NCI-H510A treated with DMSO at 0.1 percent for 48 hours (cell line): ENCODE measurements at regions not wholly inside any gene's neighbourhood (a gene's known extent, or its start where the extent isn't known, plus 50 kb on each side); places are given as distances from the start of the nearest gene placed in this dataset.
"Not testable (repeated sequence)": the region's sequence is repeated elsewhere in the genome, so short reads cannot be mapped to it uniquely, and the experiment has no call there.

Experiments used
- DNase-seq: peaks from one replicate; lab custom pipeline; 2025; lab: John Stamatoyannopoulos, UW

DNA sequence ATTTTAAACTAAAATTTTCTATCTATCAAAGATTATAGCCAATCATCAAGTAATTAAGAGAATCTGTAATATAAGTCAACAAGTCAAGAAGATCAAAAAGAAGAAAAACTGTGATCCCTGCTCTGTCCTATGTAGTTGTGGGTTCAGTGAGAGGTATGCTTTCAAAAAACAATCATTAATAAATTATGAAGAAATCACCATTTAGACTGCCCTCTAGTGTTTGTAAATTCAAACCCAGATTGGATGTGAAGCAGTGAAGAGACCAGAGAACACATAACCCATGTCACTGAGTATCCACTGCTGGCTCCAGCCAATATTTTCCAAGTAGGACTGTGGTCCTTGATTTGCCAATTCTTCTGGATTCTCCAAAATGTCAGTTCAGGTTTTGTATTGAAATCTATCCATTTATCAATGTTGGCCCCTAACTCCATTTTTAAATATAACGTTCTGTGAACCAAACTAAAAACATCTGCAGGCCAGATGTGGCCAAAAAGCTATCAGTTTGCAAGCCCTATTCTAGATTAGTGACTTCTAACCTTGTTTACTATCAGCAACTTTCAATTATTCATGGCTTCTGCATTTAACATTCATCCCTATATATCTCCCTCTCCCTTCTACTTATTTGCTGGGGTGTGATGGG, 467.5 kb upstream of the CXADR start:
- peak; percentile 1 for DNase-seq

GRCh38 chr21:17048974-17049373, 463.9 kb upstream of the CXADR start:
- DNase-seq, result no peak

DNA sequence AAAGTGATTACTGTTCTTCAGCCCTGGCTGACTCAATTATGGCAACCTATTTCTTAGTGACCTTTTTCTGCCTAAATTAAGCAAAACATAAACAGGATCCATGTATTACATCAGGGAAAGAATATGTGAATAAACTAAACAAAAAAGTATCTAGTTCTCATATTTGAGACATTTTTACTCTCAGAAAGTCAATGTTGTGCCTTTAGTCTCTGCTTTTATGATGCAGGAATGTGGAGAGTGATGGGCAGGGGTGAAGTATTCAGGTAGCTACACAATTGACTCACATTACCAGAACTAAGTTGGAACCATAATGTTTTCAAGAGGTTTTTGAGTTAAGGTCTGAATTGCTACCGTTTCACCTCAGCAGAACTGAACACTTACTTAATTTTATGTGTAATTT, 462.7 kb upstream of the CXADR start:
- DNase-seq, result no peak

DNA sequence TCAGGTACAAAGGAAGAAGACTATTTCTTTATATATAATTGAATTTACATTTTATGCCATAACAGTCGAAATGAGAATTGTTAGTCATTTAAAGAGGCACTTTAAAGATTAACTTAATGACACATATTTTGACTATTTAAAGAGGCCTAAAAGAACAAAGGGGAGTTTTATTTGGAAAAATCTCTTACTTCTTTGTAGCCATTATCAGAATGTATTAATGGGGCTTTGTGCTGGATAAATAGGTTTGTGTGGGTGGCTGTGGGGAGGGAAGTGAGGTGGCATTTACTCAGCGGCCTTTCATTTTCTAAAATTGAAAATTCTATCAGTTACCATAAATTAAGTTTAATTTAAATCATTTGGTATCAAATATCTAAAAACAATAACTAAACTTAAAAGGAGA, 462.2 kb upstream of the CXADR start:
- no peak for DNase-seq

GRCh38 chr21:17051054-17051453, 461.8 kb upstream of the CXADR start:
- no peak for DNase-seq

- DNase-seq, result no peak
Measured at GRCh38 chr21:17053321-17053720, 459.5 kb upstream of the CXADR start.

DNA sequence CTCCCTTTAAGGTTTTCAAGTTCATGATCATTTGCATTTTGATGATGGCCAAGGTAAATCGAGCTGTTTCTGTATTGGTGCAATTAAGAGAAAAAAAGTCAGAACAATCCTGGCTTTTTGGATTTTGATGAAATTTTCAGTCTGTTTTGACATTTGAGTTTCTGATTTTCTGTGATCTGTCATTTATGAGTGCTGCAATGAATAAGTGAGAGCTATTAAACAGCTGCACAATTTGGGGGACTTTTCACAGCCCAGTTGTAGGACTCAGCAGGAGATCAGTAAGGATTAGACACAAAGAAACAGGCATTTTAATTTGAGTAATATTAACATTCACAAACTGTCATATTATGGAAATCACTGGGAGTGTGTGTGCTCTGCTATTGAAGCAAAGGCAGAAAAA, 452.9 kb upstream of the CXADR start:
- no peak for DNase-seq

DNA sequence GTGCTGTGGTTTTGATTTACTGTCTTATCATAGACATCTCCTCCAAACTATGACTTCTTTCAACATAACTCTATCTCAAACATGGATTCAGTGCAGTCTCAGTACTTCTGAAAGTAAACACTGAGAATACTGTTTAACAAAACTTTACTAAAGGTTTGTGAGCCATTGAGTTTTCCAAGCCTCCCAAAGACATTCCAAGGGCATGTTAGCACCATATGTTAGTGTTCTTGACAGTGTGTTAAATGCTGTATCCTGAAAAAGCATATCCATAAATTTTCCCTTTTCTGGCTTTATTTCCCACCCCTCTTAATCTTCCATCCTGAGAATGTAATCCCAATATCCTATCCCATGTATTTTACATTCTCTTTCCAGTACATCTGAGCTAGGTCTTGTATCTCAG, 446.8 kb upstream of the CXADR start:
- DNase-seq, result no peak

GRCh38 chr21:17071093-17071492, 441.8 kb upstream of the CXADR start:
- no peak for DNase-seq

GRCh38 chr21:17081193-17081592, 431.6 kb upstream of the CXADR start:
- DNase-seq, result no peak

- DNase-seq, result no peak
Measured at GRCh38 chr21:17082843-17083483, 429.9 kb upstream of the CXADR start.

- no peak for DNase-seq
Measured at GRCh38 chr21:17085707-17086106, 427.1 kb upstream of the CXADR start.

GRCh38 chr21:17088500-17088899, 424.3 kb upstream of the CXADR start:
- no peak for DNase-seq

DNA sequence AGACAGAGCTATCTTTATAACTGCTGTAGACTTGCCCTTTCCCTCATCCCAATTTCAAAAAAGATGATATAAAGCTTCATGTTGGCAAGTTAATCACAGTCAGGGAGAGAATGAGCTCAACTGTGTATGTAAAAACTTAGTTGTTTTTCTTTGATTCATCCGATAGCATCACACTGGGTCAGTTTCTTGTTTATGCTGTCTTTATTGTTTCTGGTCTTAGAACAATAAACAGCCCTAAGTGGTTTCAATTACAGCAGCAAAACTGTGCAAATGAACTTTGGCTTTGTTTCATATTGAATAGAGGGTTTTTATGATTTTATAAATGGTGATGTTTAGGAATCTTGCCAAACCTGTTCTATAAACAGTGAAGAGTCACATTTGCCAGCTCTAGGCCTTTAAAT, 423.8 kb upstream of the CXADR start:
- no peak for DNase-seq

DNA sequence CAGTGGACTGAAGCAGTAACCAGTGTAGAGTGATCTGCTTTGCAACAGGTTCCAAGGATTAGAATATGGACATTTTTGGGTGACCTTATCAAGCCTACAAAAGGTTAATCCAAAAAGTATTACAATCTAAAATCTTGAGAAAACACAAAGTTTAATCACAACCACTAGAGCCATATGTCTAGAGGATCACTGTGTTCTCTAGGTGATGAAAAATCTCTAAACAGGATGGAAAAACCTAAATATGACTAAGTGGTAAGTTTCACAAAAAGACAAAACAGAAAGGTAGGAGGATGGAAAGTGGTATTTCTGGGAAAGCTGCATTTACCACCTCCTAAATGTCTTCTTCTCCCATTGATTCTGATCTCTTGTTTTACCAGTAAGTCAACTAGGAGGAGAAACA, 411.1 kb upstream of the CXADR start:
- DNase-seq, result no peak

- DNase-seq, result no peak
Measured at GRCh38 chr21:17105932-17106331, 406.9 kb upstream of the CXADR start.

GRCh38 chr21:17114045-17114444, 398.8 kb upstream of the CXADR start:
- DNase-seq, result no peak

DNA sequence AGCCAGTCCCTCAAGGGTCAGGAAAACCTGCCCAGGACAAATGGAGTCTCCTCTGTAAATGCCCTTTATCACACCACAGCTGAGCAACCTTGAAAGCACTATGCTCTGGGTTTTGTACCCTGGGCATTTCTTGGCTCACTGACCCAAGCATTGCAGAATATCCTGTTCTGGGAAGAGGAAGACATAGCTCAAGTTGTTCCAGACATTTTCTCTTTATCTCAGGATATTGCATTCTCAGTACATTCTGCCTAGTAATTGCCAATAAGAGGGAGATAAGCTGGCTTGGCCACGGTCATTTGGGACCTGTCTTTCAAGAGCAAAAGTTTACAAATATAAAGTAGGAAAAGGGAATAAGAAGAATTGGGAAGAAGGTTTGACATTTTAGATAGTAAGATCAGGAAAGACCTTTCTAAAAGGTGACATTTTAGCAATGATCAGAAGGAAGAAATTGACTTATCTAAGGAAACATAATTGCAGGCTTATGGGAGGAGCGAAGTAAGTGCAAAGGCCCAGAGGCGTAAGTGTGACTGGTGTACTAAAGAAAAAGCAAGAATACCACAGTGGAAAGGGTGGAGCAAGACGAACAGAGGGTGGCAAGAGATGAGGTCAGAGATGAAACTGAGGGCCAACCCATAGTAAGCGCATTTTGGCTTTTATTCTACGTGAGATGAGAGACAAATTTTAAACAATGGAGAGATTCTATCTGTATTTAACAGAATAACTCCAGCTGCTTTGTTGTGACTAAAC, 394.0 kb upstream of the CXADR start:
- no peak for DNase-seq

GRCh38 chr21:17119466-17120297, 393.2 kb upstream of the CXADR start:
- no peak for DNase-seq

DNA sequence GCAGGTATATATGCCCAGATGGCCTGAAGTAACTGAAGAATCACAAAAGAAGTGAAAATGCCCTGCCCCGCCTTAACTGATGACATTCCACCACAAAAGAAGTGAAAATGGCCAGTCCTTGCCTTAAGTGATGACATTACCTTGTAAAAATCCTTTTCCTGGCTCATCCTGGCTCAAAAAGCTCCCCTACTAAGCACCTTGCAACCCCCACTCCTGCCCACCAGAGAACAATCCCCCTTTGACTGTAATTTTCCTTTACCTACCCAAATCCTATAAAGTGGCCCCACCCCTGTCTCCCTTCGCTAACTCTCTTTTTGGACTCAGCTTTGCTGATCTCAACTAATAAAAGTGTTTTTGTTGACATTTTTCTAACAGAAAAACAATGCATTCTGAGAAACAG, 385.4 kb upstream of the CXADR start:
- not testable (repeated sequence) for DNase-seq

- no peak for DNase-seq
Measured at GRCh38 chr21:17128132-17128531, 384.7 kb upstream of the CXADR start.

- not testable (repeated sequence) for DNase-seq
Measured at GRCh38 chr21:17139159-17139558, 373.7 kb upstream of the CXADR start.

DNA sequence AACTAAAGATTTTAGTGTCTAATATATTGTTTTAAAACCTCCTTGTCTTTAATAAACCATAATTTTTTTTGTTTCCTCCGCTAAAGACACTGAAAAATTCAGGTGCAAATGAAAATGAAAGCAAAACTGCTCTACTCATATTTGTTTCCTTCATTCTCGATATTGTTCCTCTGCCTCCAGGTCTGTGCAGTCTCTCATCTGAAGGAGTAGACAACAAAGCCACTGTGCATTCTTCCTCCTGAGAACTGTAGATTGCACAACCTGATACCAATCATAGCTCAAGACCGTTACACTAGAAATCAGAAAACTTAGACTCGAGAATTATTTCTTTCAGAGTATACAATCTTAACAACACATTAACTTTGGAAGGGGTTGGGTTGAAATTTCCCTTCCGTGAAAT, 373.1 kb upstream of the CXADR start:
- DNase-seq, result no peak
